Stimulated activated effector memory CD8-positive, alpha-beta T cell treated with anti-CD3 and anti-CD28 coated beads, Interleukin-12 subunit alpha, Interleukin-12 subunit beta, amount 100 ng/mL, for 72 hours (primary cell): ENCODE measurements at regions not wholly inside any gene's neighbourhood (a gene's known extent, or its start where the extent isn't known, plus 50 kb on each side); places are given as distances from the start of the nearest gene placed in this dataset.

Source experiments
- ATAC-seq: fragments of 150-1000 bp; cut with Tn5 transposase; 2 replicates; pipeline ENCODE4 v1.10.0; 2021
- DNase-seq, 2 donors: peaks; one replicate each; pipeline ENCODE4 v3.0.0; 2021 to 2022; ENCODE audit warnings: low spot score in 2 of 2
- H3K27ac Mint-ChIP-seq: one replicate; pipeline ENCODE4 v1.8.0; 2022; ENCODE audit warnings: mild to moderate bottlenecking, mixed read lengths
- H3K36me3 Mint-ChIP-seq: one replicate; pipeline ENCODE4 v1.8.0; 2022; ENCODE audit warnings: mild to moderate bottlenecking, mixed read lengths
- H3K4me1 Mint-ChIP-seq: one replicate; pipeline ENCODE4 v1.8.0; 2022; ENCODE audit warnings: mixed read lengths
- H3K4me3 Mint-ChIP-seq: one replicate; pipeline ENCODE4 v1.8.0; 2022; ENCODE audit warnings: mild to moderate bottlenecking, mixed read lengths
- H3K9me3 Mint-ChIP-seq: one replicate; pipeline ENCODE4 v1.8.0; 2022; ENCODE audit warnings: mixed read lengths

GRCh38 chr17:65433592-65433991 lies 127.9 kb downstream of the AXIN2 start:
- H3K9me3 Mint-ChIP-seq = peaks cover 3% of the 10 kb centered on the region
- H3K4me3 Mint-ChIP-seq = no peak overlapping the region
- H3K27ac Mint-ChIP-seq = no peak overlapping the region
- no peaks in the 10 kb centered on the region for H3K36me3 Mint-ChIP-seq
- no peak for ATAC-seq
- H3K4me1 Mint-ChIP-seq = peaks cover 6% of the 10 kb centered on the region
- no peak for DNase-seq

- Mint-ChIP-seq H3K9me3 (peaks cover 3% of the 10 kb centered on the region), H3K36me3 (no peaks in the 10 kb centered on the region), H3K4me1 (peaks cover 6% of the 10 kb centered on the region), H3K27ac (no peak overlapping the region), H3K4me3 (no peak overlapping the region)
- ATAC-seq (no peak), DNase-seq (no peak)
These were observed 128.3 kb downstream of the AXIN2 start for GRCh38 chr17:65433157-65433556.

GRCh38 chr17:65431116-65431515 lies 130.3 kb downstream of the AXIN2 start:
- Mint-ChIP-seq H3K4me3 (no peak overlapping the region), H3K9me3 (peaks cover 3% of the 10 kb centered on the region), H3K27ac (no peak overlapping the region), H3K36me3 (no peaks in the 10 kb centered on the region), H3K4me1 (peaks cover 6% of the 10 kb centered on the region)
- no peak for ATAC-seq
- no peak for DNase-seq

- DNase-seq (no peak), ATAC-seq (no peak)
- H3K4me1 Mint-ChIP-seq = peaks cover 6% of the 10 kb centered on the region
- no peak overlapping the region for H3K27ac Mint-ChIP-seq
- no peaks in the 10 kb centered on the region for H3K36me3 Mint-ChIP-seq
- peaks cover 7% of the 10 kb centered on the region for H3K9me3 Mint-ChIP-seq
- H3K4me3 Mint-ChIP-seq = no peak overlapping the region
These were observed 131.1 kb downstream of the AXIN2 start for GRCh38 chr17:65430209-65430833.

GRCh38 chr17:65423346-65424140 lies 137.9 kb downstream of the AXIN2 start:
- H3K36me3 Mint-ChIP-seq = no peaks in the 10 kb centered on the region
- no peak for DNase-seq
- H3K9me3 Mint-ChIP-seq = peaks cover 6% of the 10 kb centered on the region
- H3K27ac Mint-ChIP-seq = no peak overlapping the region
- H3K4me3 Mint-ChIP-seq = no peak overlapping the region
- no peaks in the 10 kb centered on the region for H3K4me1 Mint-ChIP-seq
- ATAC-seq = no peak

GRCh38 chr17:65418622-65419021 lies 142.8 kb downstream of the AXIN2 start:
- H3K4me1 Mint-ChIP-seq = no peaks in the 10 kb centered on the region
- H3K4me3 Mint-ChIP-seq = no peak overlapping the region
- H3K27ac Mint-ChIP-seq = no peak overlapping the region
- no peaks in the 10 kb centered on the region for H3K36me3 Mint-ChIP-seq
- H3K9me3 Mint-ChIP-seq = no peaks in the 10 kb centered on the region
- DNase-seq = no peak
- no peak for ATAC-seq

- H3K9me3 Mint-ChIP-seq = no peaks in the 10 kb centered on the region
- H3K27ac Mint-ChIP-seq = no peak overlapping the region
- no peak for DNase-seq
- no peaks in the 10 kb centered on the region for H3K36me3 Mint-ChIP-seq
- ATAC-seq = no peak
- H3K4me3 Mint-ChIP-seq = no peak overlapping the region
- H3K4me1 Mint-ChIP-seq = no peaks in the 10 kb centered on the region
These were observed 143.8 kb downstream of the AXIN2 start for GRCh38 chr17:65417406-65418221.

GRCh38 chr17:65415991-65416390 lies 145.5 kb downstream of the AXIN2 start:
- Mint-ChIP-seq H3K27ac (no peak overlapping the region), H3K4me1 (no peaks in the 10 kb centered on the region), H3K4me3 (no peak overlapping the region), H3K9me3 (no peaks in the 10 kb centered on the region), H3K36me3 (no peaks in the 10 kb centered on the region)
- ATAC-seq = no peak
- DNase-seq = no peak

GRCh38 chr17:65413390-65413789 lies 148.1 kb downstream of the AXIN2 start:
- no peak for DNase-seq
- H3K27ac Mint-ChIP-seq = no peak overlapping the region
- H3K36me3 Mint-ChIP-seq = no peaks in the 10 kb centered on the region
- H3K4me3 Mint-ChIP-seq = no peak overlapping the region
- H3K4me1 Mint-ChIP-seq = no peaks in the 10 kb centered on the region
- ATAC-seq = no peak
- no peaks in the 10 kb centered on the region for H3K9me3 Mint-ChIP-seq

GRCh38 chr17:65409381-65409780 lies 152.1 kb downstream of the AXIN2 start:
- ATAC-seq (no peak), DNase-seq (no peak)
- Mint-ChIP-seq H3K36me3 (no peaks in the 10 kb centered on the region), H3K9me3 (no peaks in the 10 kb centered on the region), H3K4me3 (no peak overlapping the region), H3K27ac (no peak overlapping the region), H3K4me1 (no peaks in the 10 kb centered on the region)

GRCh38 chr17:65408050-65408449 lies 153.4 kb downstream of the AXIN2 start:
- no peaks in the 10 kb centered on the region for H3K4me1 Mint-ChIP-seq
- no peak for DNase-seq
- no peaks in the 10 kb centered on the region for H3K36me3 Mint-ChIP-seq
- no peaks in the 10 kb centered on the region for H3K9me3 Mint-ChIP-seq
- no peak overlapping the region for H3K27ac Mint-ChIP-seq
- no peak overlapping the region for H3K4me3 Mint-ChIP-seq
- no peak for ATAC-seq

- ATAC-seq (no peak), DNase-seq (no peak)
- Mint-ChIP-seq H3K36me3 (no peaks in the 10 kb centered on the region), H3K9me3 (no peaks in the 10 kb centered on the region), H3K4me1 (no peaks in the 10 kb centered on the region), H3K4me3 (no peak overlapping the region), H3K27ac (no peak overlapping the region)
These were observed 154.4 kb downstream of the AXIN2 start for GRCh38 chr17:65407017-65407416.

GRCh38 chr17:65406552-65406951 lies 154.9 kb downstream of the AXIN2 start:
- ATAC-seq (no peak), DNase-seq (no peak)
- H3K4me3 Mint-ChIP-seq = no peak overlapping the region
- no peaks in the 10 kb centered on the region for H3K36me3 Mint-ChIP-seq
- no peaks in the 10 kb centered on the region for H3K9me3 Mint-ChIP-seq
- no peak overlapping the region for H3K27ac Mint-ChIP-seq
- no peaks in the 10 kb centered on the region for H3K4me1 Mint-ChIP-seq

GRCh38 chr17:65405563-65405962 lies 155.9 kb downstream of the AXIN2 start:
- H3K4me3 Mint-ChIP-seq = no peak overlapping the region
- no peak for ATAC-seq
- no peaks in the 10 kb centered on the region for H3K9me3 Mint-ChIP-seq
- no peak for DNase-seq
- H3K27ac Mint-ChIP-seq = no peak overlapping the region
- no peaks in the 10 kb centered on the region for H3K4me1 Mint-ChIP-seq
- H3K36me3 Mint-ChIP-seq = no peaks in the 10 kb centered on the region

GRCh38 chr17:65404761-65405160 lies 156.7 kb downstream of the AXIN2 start:
- DNase-seq (no peak), ATAC-seq (no peak)
- H3K36me3 Mint-ChIP-seq = no peaks in the 10 kb centered on the region
- no peak overlapping the region for H3K27ac Mint-ChIP-seq
- H3K4me1 Mint-ChIP-seq = no peaks in the 10 kb centered on the region
- H3K4me3 Mint-ChIP-seq = no peak overlapping the region
- H3K9me3 Mint-ChIP-seq = no peaks in the 10 kb centered on the region

GRCh38 chr17:65403626-65404025 lies 157.8 kb downstream of the AXIN2 start:
- H3K4me3 Mint-ChIP-seq = no peak overlapping the region
- no peak overlapping the region for H3K27ac Mint-ChIP-seq
- ATAC-seq (no peak), DNase-seq (no peak)
- no peaks in the 10 kb centered on the region for H3K4me1 Mint-ChIP-seq
- H3K36me3 Mint-ChIP-seq = no peaks in the 10 kb centered on the region
- H3K9me3 Mint-ChIP-seq = no peaks in the 10 kb centered on the region
